ENCODE measurements at regions not wholly inside any gene's neighbourhood (a gene's known extent, or its start where the extent isn't known, plus 50 kb on each side); places are given as distances from the start of the nearest gene placed in this dataset.
A peak's percentile ranks its signal among the peaks of the same experiment; 100 is the strongest.

DNA sequence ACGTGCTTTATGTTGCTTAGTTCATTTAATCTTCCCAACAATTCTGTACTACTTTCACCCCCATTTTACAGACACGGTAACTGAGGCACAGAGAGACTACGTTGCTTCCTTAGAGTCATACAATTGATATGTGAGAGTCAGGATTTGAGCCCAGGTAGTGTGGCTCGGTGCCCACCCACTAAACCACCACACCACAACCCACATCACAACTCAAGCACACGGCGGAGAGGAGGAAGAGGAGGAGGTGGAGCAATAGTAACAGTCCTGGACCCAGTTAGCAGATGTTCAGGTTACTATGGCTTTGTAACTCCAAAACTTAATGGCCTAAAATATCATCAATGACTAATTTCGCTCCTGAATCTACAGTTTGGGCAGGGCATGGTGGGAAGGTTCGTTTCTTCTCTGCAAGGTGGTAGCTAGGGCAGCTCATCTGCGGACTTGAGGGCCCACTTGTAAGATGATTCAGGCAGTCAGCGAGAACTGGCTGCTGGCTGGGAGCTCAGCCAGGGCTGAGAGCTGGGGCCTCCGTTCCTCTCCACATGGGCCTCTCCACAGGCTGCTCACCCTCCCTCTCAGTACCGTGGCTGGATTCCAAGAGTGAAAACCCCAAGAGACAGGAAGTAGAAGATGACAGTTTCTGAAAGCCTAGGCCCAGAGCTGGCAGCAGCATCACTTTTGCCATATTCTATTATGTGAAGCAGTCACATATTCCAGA lies 167.1 kb downstream of the ZFP36L2 start:
- Mint-ChIP-seq H3K36me3 (ENCODE audit: low read depth) (peaks cover 3% of the 10 kb centered on the region), H3K27ac (peak overlapping the region; percentile 79), H3K4me3 (no peak overlapping the region), H3K27me3 (no peaks in the 10 kb centered on the region), H3K9me3 (peaks cover 3% of the 10 kb centered on the region), H3K4me1 (ENCODE audit: low read depth) (peaks cover 30% of the 10 kb centered on the region)
- intact Hi-C loops (cut with micrococcal nuclease), result loop anchor here (2.0 to 5.0 kb wide), 2 partner anchors 73 to 159 kb away; no protein-coding TSS in a partner anchor
- DNase-seq (peak; percentile 89), ATAC-seq (peak; percentile 95)
- ChIA-PET POLR2A (interaction anchor here (1.0 to 1.1 kb wide), 2 partner anchors 167 to 168 kb away, joined by 3 read pairs; partner anchors contain the start of gene ZFP36L2), CTCF (interaction anchor here (1.0 to 2.7 kb wide), 3 partner anchors 81 to 424 kb away, joined by 3 to 14 read pairs (median 3); no protein-coding TSS in a partner anchor)
- TF ChIP-seq, protein P1, sequence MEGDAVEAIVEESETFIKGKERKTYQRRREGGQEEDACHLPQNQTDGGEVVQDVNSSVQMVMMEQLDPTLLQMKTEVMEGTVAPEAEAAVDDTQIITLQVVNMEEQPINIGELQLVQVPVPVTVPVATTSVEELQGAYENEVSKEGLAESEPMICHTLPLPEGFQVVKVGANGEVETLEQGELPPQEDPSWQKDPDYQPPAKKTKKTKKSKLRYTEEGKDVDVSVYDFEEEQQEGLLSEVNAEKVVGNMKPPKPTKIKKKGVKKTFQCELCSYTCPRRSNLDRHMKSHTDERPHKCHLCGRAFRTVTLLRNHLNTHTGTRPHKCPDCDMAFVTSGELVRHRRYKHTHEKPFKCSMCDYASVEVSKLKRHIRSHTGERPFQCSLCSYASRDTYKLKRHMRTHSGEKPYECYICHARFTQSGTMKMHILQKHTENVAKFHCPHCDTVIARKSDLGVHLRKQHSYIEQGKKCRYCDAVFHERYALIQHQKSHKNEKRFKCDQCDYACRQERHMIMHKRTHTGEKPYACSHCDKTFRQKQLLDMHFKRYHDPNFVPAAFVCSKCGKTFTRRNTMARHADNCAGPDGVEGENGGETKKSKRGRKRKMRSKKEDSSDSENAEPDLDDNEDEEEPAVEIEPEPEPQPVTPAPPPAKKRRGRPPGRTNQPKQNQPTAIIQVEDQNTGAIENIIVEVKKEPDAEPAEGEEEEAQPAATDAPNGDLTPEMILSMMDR (IDR thresholded peaks at IDR 0.05), result no peak

DNA sequence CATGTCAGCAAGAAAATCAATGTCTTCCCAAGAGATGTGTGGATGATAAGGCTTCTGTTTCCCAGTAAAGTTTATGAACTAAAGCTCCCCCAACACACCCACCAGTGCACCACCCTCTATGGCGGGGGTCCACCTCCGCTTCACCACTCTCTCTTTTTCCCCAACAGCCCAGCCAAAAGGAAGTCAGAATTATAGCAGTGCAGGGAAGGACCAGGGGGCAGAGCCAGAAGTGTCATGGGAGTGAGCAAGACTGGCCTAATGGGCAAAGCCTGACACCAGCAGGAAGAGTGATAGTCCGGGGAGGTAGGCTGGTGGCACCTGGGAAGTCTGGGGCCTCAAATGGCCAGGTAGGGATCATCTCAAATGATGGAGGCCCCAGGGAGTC lies 167.7 kb downstream of the ZFP36L2 start:
- ATAC-seq (no peak), DNase-seq (no peak)
- no peak overlapping the region for H3K4me3 Mint-ChIP-seq
- TF ChIP-seq, protein P1 (IDR thresholded peaks at IDR 0.05), result no peak
- peak overlapping the region; percentile 14 for H3K27ac Mint-ChIP-seq
- peaks cover 3% of the 10 kb centered on the region for H3K9me3 Mint-ChIP-seq
- H3K36me3 Mint-ChIP-seq (ENCODE audit: low read depth), result peaks cover 1% of the 10 kb centered on the region
- ChIA-PET CTCF (interaction anchor here (2.7 kb wide), 1 partner anchor 171 kb away, joined by 14 read pairs; no protein-coding TSS in a partner anchor), POLR2A (no interaction called here)
- peaks cover 30% of the 10 kb centered on the region for H3K4me1 Mint-ChIP-seq (ENCODE audit: low read depth)
- no peaks in the 10 kb centered on the region for H3K27me3 Mint-ChIP-seq
- intact Hi-C loops (cut with micrococcal nuclease), result loop anchor here (2.0 to 5.0 kb wide), 2 partner anchors 74 to 160 kb away; no protein-coding TSS in a partner anchor

DNA sequence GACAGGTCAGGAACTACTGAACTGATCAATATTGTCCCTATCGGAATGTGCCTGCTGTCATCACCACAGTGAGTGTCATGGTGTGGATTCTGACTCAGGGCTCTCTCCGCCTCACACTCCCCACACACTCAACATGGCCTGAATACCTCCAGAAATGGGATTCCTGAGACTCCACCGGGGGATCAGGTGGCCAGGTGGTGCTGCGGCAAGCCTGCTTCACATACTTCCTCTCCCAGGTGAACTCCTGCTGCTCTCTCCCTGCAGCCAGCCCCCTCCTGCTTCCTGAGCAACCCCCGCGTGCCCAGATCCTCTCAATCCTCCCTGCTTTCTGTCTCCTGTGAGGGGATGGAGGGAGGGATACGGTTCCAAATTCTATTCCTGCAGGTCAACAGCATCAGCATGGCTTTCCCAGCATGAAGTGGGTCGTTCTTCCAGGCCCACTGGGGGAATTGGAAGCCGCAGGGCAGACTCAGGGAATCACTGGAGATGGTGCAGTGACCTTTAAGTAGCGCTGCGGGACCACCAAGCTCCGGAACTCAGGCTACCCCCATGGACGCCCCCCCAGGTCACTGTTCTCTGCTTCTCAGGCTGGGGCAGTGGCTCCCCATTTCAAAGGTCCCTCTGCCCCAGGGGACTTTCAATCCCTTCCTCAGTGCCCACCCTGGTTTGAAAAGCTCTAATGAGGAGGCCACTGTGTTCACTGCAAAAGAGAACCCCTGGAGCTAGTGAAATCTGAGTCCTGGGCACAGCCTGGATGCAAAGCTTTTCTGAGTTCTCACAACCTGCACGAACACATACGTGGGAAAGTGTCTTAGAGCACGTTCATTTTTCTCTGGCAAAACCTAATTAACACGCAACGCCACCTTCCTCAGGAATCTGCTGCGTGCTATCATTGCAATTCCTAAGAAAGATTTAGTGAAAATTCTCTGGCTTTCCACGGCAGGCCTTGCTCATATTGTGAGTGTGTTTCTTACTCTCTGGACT lies 168.4 kb downstream of the ZFP36L2 start:
- H3K36me3 Mint-ChIP-seq (ENCODE audit: low read depth), result peaks cover 1% of the 10 kb centered on the region
- peaks cover 3% of the 10 kb centered on the region for H3K9me3 Mint-ChIP-seq
- DNase-seq (no peak), ATAC-seq (no peak)
- no peak overlapping the region for H3K27ac Mint-ChIP-seq
- TF ChIP-seq, protein P1 (IDR thresholded peaks at IDR 0.05), result no peak
- intact Hi-C loops (cut with micrococcal nuclease), result loop anchor here (2.0 to 5.0 kb wide), 2 partner anchors 74 to 161 kb away; no protein-coding TSS in a partner anchor
- ChIA-PET POLR2A (no interaction called here), CTCF (interaction anchor here (2.7 kb wide), 1 partner anchor 171 kb away, joined by 14 read pairs; no protein-coding TSS in a partner anchor)
- H3K4me1 Mint-ChIP-seq (ENCODE audit: low read depth), result peaks cover 30% of the 10 kb centered on the region
- H3K27me3 Mint-ChIP-seq, result no peaks in the 10 kb centered on the region
- no peak overlapping the region for H3K4me3 Mint-ChIP-seq

DNA sequence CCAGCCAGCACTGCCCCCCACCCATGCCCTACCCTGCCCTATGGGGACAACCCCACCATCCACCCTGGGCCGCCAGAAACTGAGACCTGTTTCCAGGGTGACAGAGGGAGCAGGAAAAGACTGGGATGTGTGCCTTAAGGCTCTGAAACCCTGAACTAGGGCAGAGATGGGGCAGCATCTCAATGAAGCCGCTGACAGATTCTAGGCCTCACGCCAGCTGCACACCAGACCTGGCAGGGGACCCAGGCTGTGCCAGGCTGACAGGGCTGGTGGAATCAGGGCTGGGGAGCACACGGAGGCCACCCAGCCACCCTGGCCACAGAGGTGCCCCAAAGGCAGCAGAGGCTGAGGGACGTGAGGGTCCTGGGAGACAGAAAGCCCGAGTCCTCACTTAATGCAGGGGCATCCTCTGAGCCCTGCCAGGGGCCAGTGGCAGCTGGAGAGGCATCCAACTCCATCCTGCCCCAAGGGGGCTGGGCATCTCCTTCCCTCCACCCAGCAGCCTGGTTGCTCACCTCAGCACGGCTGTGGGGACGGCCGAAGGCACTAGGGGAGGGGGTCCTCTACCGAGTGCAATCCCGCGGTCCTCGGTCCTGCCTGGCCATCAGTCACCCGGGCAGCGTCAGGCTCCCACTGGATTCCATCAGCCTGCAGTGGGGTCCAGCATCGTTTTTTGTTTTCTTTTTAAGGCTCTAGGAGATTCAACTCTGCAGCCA lies 169.2 kb downstream of the ZFP36L2 start:
- Mint-ChIP-seq H3K27ac (no peak overlapping the region), H3K36me3 (ENCODE audit: low read depth) (peaks cover 1% of the 10 kb centered on the region), H3K27me3 (no peaks in the 10 kb centered on the region), H3K4me3 (no peak overlapping the region), H3K4me1 (ENCODE audit: low read depth) (peaks cover 32% of the 10 kb centered on the region), H3K9me3 (peaks cover 3% of the 10 kb centered on the region)
- no peak for ATAC-seq
- DNase-seq, result no peak
- intact Hi-C loops (cut with micrococcal nuclease), result loop anchor here (5.0 kb wide), 1 partner anchor 75 kb away; no protein-coding TSS in a partner anchor
- POLR2A ChIA-PET, result no interaction called here
- CTCF ChIA-PET, result no interaction called here
- TF ChIP-seq, protein P1 (IDR thresholded peaks at IDR 0.05), result no peak

All from activated CD8-positive, alpha-beta T cell treated with anti-CD3 and anti-CD28 coated beads for 36 hours (primary cell).